Activated CD8-positive, alpha-beta memory T cell treated with anti-CD3 and anti-CD28 coated beads, Interleukin-2, amount 50 U/mL, for 48 hours (primary cell): ENCODE measurements at regions not wholly inside any gene's neighbourhood (a gene's known extent, or its start where the extent isn't known, plus 50 kb on each side); places are given as distances from the start of the nearest gene placed in this dataset.
"Not testable (repeated sequence)": the region's sequence is repeated elsewhere in the genome, so short reads cannot be mapped to it uniquely, and the experiment has no call there.

ENCODE experiments used
- DNase-seq: peaks from one replicate; pipeline ENCODE4 v3.0.0-alpha.2; 2020

DNA sequence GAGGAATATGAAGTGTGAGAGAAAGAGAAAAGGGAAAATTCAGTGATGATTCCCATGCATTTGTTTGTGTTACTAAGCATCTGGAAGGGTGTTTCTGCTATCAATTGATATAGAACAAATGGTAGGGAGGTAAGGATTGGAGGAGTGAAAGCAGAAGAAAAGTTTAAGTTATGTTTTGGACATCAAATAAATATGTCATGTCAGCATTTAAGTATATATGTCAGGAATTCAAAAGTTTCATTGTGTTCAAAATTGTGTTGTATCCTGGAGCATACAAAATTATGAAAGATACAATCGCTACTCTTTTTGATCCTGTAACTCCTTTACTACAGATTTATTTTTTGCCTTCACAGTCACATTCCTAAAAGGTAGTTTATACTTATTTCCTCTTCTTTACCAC is 885.8 kb downstream of the KCNA4 start:
- DNase-seq, result no peak

DNA sequence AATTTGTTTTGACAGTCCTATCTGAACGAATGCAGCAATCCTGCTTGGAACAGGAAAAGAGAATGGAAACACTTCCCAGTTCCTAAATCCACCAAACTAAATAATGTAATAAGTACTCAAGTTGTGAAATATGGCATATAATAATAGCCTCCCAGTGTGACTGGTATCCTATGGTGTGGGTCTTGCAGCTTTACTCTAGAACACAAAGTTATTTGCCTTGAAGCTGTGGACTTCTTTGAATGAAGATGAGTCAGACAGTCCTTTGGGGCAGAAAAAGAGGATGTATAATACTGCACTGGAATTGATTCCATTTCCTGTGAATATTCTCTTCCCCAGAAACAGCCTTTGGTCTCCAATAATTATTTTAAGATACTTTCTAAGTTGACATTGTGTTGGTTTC is 887.0 kb downstream of the KCNA4 start:
- no peak for DNase-seq

GRCh38 chr11:29127461-29127860 is 889.4 kb downstream of the KCNA4 start:
- DNase-seq, result no peak

DNA sequence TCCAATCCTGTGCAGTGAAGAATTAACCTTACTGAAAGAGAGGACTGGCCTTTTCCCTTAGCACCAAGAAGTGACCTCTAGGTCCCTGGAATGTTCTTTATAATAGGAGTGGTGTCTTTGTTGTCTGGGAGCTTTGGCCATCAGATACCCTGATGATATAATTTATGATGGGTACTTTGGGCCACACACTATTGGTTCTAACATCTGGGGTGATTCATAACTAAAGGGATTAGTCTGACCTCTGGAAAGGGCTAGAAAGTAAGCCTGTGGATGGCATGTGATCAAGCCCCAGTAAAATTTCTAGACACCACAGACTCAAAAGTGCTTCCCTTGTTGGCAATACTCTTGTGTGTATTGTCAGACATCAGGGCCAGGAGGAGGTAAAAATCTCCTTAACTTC is 891.2 kb downstream of the KCNA4 start:
- no peak for DNase-seq

DNA sequence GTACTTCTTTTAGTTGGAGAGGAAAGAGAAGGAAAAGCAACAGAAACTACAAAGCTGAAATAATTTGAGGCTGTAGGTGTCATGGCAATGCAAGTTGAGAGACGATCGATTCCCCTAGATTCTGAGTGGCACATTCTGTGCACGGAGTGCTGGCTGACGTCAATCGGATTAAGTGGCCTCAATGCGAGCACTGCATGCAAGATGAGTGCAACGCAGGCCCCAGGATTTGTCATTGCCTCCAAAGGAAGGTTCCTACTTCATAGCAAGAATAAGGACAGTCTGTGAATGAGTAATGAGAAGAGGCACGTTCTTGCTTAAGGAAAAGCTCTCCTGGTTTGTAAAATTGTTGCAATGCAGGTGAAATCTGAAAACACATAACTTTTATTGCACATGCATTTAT is 892.4 kb downstream of the KCNA4 start:
- no peak for DNase-seq

DNA sequence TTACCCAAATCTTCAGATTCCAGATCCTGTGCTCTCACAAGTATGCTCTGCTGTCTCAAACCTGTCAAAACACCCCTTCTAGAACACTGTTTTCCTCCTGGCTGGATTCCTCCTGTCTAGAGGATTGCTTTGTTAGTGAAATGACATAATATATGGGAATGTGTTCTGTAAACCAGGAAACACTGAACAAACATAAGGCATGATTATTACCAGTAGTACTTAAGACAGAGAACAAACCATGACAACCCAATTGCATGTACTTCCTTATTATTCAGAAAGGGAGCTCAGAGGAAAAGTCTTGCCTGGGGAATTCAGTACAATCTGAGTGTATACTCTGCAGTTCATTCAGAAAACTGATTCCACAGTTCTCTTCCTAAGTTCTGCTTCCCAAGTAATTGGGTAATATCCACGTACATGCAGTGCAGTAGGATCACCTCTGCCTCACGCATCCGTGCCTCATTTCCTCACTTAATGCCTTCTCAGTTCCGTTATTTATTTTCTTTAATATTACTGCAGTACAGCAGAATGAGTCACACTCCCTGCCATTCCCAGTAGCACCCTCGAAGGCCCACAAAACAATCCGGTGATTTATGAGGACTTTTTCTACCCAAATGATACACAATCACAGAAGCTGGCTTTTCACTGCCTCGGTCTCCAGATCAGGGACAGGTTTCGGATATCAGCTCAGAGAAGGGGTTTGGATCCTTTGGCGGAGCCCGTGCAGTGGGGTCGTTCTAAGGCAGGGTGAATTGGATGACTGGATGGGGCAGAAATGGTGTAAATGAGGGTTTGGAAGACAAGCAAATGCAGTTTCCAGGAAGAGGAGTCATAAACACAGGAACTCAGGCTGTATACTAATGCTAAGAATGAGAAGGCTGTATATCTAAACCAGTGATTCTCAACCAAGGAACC is 896.9 kb downstream of the KCNA4 start:
- no peak for DNase-seq

- no peak for DNase-seq
Measured at GRCh38 chr11:29119116-29119515, 897.7 kb downstream of the KCNA4 start.

- no peak for DNase-seq
Measured at GRCh38 chr11:29100967-29101366, 915.9 kb downstream of the KCNA4 start.

DNA sequence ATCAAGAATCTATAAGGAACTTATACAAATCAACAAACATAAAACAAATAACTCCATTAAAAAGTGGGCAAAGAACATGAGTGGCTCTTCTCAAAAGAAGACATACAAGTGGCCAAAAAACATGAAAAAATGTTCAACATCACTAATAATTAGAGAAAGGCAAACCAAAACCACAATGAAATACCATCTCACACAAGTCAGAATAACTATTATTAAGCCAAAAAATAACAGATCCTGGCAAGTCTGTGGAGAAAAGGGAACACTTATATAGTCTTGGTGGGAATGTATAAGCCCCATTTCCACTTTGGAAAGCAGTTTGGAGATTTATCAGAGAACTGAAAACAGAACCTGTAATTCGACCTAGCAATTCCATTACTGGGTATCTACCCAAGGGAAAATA is 921.0 kb downstream of the KCNA4 start:
- DNase-seq, result no peak

DNA sequence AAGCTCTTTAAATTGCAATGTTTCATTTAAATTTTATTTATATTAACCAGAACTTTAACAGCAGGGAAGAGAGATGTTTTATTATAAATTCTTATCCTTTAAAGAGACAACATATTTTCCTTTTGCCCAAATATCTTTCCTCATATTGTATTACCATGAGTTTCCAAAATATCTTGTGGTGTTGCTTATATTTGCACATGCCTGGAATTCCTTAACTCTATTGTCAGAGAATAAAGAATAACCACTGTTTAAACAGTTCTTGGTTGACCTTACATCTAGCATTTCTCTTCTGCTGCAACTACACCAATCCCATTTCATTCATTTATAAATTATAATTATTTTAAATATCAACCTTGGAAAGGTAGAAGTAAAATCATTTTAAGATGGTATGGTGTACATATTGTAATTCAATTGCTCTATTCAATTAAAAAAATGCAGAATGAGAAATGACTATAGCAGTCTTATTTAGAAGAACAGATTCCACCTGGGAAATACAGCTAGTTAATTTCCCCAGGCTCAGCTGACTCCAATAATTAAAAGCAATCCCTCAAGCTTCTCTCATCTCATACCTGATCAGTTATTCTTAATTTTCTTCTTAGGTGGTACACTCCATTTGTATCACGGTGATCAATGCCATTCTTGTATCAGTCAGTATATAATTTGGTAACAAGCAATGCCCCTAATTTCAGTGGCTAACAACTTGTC is 923.3 kb downstream of the KCNA4 start:
- no peak for DNase-seq

GRCh38 chr11:29087200-29087812 is 929.5 kb downstream of the KCNA4 start:
- DNase-seq, result no peak

DNA sequence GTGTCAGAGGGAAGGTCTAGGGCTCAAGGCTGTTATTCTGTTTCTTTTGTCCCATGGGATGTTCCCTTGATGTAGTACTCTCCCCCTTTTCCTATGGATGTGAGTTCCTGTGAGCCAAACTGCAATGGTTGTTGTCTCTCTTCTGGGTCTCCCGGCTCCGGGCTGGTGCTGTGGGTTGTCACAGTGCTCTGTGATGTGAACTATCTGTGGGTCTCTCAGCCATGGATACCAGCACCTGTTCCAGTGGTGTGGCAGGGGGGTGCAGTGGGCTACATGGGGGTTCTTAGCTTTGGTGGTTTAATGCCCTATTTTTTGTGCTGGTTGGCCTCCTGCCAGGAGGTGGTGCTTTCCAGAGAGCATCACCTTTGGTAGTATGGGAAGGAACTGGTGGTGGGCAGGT is 941.1 kb downstream of the KCNA4 start:
- DNase-seq, result no peak

DNA sequence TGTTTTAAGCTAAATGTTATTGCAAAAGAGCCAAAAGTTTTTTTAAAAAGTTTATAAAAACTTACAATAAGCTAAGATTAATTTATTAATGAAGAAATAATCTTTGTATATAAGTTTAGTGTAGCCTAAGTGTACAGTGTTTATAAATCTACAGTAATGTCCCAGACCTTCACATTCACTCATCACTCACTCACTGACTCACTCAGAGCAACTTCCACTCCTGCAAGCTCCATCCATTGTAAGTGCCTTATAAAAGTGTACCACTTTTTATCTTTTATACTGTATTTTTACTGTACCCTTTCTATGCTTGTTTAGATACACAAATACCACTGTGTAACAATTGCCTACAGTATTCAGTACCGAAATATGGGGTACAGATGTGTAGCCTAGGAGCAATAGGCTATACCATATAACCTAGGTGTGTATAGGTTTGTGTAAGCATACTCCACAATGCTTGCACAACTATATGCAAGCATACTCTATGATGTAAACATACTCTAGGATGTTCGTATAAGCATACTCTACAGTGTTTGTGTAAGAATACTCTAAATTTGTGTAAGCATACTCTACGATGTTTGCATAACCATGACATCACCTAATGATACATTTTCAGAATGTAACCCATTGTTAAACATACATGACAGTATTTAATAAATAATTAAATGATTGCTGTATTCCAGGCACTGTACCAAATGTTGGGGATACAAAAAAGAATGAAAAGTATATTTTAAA is 953.0 kb downstream of the KCNA4 start:
- DNase-seq, result no peak

- DNase-seq, result no peak
Measured at GRCh38 chr11:29061452-29061851, 953.3 kb downstream of the METTL15 start.

- not testable (repeated sequence) for DNase-seq
Measured at GRCh38 chr11:29056487-29056886, 948.3 kb downstream of the METTL15 start.

- no peak for DNase-seq
Measured at GRCh38 chr11:29051935-29052334, 943.7 kb downstream of the METTL15 start.

DNA sequence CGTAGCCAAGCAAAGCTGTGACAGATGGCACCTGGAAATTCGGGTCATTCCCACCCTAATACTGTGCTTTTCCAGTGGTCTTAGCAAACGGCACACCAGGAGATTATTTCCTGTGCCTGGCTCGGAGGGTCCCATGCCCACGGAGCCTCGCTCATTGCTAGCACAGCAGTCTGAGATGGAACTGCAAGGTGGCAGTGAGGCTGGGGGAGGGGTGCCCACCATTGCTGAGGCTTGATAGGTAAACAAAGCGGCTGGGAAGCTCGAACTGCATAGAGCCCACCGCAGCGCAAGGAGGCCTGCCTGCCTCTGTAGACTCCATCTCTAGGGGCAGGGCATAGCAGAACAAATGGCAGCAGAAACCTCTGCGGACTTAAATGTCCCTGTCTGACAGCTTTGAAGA is 942.8 kb downstream of the METTL15 start:
- DNase-seq, result not testable (repeated sequence)

DNA sequence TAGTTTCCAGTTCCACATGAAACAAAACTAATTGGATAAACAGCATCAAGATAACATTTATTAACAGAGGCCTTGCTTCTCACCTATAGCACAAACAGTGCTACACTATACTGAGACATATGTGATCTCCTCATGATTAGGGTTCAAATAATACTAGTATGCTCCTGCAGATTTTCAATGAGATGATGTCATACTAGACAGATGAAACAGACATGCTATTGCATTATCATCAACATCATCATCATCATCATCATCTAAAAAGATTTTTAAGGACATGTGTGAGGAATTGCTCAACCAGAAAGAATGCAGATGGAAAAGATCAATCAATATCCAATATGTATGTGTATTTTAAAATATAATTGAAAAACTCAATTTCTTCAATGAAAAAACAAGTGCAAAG is 932.3 kb downstream of the METTL15 start:
- DNase-seq, result no peak

DNA sequence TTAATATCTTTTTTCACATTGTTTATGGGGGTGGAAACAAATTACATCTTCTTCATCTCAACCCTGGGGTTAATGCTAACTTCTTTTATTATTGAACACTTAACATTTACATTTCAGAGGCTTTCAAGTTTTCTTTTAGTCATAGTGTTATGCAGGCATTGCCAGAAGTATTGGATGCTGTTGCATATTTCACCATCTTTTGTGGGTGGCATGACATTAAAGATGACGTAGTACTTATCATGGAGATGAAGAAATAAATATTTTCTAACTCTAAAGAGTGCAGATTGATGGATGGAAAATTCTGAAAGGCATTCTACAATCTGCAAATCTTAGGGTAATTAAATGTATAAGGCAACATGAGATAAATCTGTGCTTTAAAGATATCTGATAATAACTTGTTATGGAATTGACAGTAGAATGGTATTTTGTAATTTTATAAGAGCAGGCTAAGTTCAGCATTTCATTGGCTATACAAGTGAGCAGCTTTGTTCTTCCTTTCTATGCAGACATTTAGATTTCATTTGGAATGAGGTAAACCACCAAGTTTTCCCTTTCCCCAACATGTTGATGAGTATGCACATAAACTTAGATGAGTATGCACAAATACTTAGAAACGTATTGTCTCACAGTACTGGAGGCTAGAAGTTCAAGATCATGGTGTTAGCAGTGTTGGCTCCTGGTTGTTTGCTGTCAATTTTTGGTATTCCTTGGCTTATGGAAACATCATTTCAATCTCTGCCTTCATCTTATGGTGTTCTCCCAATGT is 924.4 kb downstream of the METTL15 start:
- DNase-seq, result no peak

GRCh38 chr11:29029452-29029851 is 921.3 kb downstream of the METTL15 start:
- DNase-seq, result no peak

DNA sequence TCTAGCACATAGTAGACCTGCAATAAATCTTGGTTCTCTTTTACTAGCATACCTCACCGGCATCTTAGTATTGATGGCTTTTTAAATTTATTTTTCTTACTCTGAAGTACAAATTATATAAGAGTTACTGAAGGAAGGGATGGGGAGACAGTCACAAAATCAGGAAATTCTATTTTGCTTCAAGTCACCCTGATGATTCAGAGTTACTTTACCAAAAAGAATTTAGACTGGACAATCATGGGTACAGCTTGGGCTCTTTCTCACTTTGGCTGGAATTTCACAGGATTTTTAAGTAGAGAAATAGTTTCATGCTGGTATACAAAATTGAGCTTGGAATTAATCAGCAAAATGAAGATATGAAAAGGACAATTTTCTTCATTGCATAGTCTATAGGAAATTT is 919.2 kb downstream of the METTL15 start:
- DNase-seq, result no peak

GRCh38 chr11:29026286-29026685 is 918.1 kb downstream of the METTL15 start:
- DNase-seq, result no peak
